ENCODE measurements at regions not wholly inside any gene's neighbourhood (a gene's known extent, or its start where the extent isn't known, plus 50 kb on each side); places are given as distances from the start of the nearest gene placed in this dataset.

DNA sequence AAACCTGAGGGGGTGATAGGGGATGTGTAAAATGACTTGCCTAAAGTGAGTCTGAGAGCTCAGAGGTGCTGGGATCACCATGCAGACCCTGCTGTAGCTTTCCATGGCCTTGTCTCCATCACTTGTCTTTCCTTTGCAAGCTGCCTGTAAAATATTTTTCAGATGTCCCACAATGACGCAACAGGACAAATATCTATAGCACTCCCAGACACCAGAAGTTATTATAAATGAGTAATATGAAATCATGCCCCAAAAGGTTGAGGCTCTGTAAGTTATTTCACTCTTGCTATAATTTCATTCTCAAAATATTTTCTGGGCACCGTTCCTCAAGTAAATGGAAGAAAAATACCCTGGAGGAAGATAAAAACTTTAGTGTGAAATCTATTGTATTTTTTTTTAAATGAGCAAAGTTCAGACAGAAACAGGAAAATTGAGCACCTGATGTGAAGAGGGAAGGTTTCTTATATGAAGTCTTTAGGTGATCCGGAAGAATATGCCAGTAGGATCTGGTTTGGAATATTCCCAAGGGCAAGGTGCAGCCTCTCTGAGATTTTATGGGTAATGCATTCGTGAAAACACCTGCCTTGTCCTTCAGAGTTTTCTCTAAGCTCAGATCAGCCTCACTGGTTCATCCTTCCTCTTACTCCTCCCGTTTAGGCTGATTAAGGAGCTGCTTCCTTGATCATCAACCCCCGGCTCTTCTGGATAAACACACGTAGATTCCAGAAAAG, 138.3 kb upstream of the DMAC1 start:
- no peak for DNase-seq

- DNase-seq = no peak
Measured at GRCh38 chr9:7936996-7937395, 137.4 kb upstream of the DMAC1 start.

- peak in 3 of 4 experiments; percentile 1 to 9 (median 5) for DNase-seq
Measured at GRCh38 chr9:7936163-7936562, 136.6 kb upstream of the DMAC1 start.

DNA sequence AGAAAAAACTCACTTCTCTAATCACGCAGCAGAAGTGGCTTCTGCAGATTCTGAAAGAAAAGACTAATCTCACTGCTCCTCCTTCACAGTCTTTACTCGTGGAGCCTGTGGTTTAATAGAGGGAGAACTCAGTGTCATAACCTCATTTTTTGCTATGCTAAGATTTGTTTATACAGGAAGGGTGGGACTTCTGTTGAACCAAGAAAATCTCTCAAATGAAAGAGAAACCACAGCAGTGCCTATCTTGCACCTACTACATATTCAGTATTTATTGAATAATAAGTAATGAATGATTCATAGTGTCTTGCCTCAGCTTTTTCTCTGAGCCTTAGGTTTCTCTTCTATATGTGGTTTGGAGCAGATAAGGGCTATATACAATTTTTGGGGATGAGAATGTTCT, 136.1 kb upstream of the DMAC1 start:
- peak; percentile 9 to 59 (median 37) for DNase-seq

GRCh38 chr9:7932767-7933166, 133.2 kb upstream of the DMAC1 start:
- no peak for DNase-seq

- no peak for DNase-seq
Measured at GRCh38 chr9:7930613-7931012, 131.0 kb upstream of the DMAC1 start.

- DNase-seq = no peak
Measured at GRCh38 chr9:7921545-7922197, 122.1 kb upstream of the DMAC1 start.

DNA sequence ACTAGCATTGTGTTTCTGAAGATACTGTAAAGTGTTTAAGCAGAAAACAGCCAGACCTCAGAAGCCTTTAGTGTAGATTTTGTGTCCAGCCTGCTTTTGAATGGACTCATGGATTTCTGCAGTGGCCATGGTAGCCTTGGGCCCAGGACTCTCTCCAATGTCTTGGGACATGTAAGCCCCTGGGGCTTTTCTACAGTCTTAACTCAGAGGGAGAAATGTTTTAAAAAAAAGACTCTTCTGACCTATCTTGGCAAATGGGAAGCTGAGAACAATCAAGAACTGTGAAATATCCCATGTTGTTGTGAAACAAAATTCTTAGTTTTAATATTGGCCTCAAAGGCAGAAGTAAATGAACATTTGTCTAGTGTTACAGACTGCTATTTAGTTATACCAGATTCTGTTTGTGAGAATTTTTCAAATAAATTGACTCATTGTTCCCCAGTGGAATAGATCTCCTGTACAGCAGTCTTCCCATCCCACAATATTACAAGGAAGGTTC, 112.5 kb upstream of the DMAC1 start:
- DNase-seq = no peak

DNA sequence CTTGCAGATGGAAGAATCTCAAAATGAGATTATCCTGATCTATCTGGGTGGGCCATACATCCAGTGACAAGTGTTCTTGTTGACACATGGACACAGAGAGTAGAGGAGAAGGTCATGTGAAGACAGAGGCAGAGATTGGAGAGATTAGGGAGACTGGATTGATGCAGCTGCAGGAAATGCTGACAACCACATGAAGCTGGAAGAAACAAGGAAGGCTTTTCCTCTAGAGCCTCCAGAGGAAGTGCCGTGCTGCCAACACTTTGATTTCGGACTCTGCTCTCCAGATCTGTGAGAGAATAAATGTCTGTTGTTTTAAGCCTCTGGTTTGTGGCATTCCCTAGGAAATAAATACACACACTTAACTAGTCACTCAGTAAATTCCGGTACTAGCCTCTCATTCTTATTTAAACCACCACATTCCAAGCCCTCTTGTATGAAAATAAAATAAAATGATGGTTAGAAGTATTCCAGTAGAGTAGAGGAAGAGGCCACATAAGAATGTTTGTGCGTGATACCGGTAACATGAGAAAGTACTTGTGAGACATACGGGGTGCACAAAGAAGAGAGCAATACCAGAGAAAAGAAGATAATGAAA, 110.9 kb upstream of the DMAC1 start:
- DNase-seq = peak in 2 of 4 experiments; percentile 5 to 8

- DNase-seq = no peak
Measured at GRCh38 chr9:7909537-7909936, 110.0 kb upstream of the DMAC1 start.

GRCh38 chr9:7907551-7908337, 108.2 kb upstream of the DMAC1 start:
- DNase-seq = no peak

DNA sequence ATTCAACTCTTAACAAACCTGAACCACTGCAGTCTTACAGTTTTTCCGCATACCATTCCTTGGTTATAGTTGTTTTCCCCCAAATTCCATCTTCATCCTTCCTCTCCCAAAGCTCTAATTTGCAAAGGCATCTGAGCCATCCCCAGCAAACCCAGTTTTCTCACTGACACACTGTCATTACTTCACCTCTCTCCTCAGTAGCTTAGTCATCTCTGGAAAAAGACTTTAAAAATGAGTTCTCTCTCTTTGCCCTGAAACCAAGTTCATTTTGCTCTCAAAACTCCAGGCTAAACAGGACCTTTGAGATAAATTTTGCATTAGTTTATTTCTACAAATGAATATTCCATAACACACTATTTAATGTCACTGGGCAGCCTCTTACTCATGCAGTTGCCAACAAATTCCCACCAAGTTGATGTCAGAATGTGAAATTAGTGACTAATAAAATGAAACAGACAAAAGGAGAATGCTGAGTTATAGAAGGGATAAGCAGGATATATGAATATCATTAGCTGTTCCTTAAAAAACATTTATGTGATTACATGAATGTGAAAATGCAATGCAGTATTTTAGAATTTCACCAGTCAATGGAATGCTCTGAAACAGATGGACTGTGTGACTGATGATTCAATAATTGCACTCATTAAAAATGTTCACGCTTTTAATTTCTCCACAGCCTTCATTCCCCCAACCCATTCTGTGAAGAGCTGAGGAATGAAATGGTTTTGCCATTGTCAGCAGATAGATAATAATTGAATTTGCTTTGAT, 107.4 kb upstream of the DMAC1 start:
- no peak for DNase-seq

GRCh38 chr9:7901621-7902020, 102.0 kb upstream of the DMAC1 start:
- DNase-seq = no peak

GRCh38 chr9:7900541-7900940, 101.0 kb upstream of the DMAC1 start:
- DNase-seq = no peak

DNA sequence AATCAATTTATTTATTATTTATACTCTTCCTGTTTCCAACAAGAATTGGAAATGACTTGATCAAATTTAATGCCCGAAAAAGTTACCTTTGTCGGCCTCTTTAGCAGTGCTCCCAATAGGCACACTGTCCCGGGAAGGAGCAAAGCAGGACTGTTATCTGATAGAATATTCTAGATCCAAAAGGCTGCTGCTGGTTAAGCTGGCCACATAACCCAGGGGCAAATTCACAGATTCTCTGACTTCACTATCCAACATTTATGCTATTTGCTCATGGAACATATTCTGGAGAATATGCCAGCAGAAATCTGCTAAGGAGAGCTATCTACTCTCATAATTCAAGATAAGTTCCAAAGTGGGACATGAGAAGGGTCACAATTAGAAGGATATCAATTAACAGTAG, 100.2 kb upstream of the DMAC1 start:
- DNase-seq = no peak

- no peak for DNase-seq
Measured at GRCh38 chr9:7894231-7894630, 94.7 kb upstream of the DMAC1 start.

DNA sequence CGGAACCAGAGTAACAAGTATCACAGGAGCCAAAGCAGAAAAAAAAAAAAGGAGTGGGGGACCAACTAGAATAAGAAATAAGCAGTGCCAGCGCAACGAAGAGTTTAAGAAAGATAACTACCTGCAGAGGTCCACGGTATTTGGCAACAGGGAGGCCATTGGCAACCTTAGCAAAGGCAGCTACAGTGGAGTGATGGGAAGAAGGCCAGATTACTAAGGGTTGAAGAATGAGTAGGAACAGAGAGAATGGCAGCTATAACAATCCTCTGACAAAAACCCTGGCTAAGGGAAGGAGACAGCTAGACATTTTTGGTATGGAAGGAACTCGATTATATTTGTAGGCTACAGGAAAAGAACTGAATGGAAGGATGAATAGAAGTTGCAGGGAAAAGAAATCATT, 93.4 kb upstream of the DMAC1 start:
- no peak for DNase-seq

DNA sequence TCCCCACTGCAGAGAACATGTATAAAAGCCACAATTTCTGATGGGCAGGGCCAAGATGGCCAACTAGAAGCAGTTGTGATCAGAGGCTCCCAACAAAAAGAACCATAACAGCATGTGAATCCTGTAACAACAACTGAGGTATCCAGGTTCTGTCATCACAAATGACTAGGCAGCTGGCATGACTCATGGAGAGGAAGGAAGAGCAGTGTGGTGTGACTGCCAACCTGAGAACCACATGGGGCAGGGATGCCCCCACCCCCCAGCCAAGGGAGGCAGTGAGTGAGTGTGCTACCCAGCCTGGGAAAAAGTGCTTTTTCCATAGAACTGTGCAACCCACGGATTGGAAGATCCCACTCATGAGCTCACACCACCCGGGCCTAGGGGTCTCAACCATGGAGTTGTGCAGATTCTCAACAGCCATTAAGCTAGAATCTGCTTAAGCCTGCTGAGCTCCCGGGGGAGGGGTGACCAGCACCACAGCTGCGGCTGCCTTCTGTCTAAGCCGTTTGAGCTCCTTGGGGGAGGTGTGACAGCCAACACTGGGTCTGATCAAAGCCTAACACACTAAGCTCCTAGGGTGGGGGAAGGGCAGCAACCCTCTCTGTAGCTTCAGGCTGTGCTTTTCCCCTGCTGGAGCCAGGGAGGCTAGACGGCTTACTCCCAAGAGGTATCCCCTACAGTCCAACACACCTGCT, 80.1 kb upstream of the DMAC1 start:
- DNase-seq = peak; percentile 3 to 24 (median 14)

GRCh38 chr9:7871977-7872730, 72.6 kb upstream of the DMAC1 start:
- DNase-seq = no peak

- DNase-seq = no peak
Measured at GRCh38 chr9:7869340-7869739, 69.8 kb upstream of the DMAC1 start.

- DNase-seq = no peak
Measured at GRCh38 chr9:7862170-7862569, 62.6 kb upstream of the DMAC1 start.

All from suppressor macrophage (primary cell).